K562 (cell line): ENCODE measurements at regions not wholly inside any gene's neighbourhood (a gene's known extent, or its start where the extent isn't known, plus 50 kb on each side); places are given as distances from the start of the nearest gene placed in this dataset.

Experiments
- ATF1 ChIP-seq, 2 experiments: fragments of 450-650 bp in 1 of 2; IDR thresholded peaks; 2 replicates each; pipeline ENCODE4 v1.6.1; 2016; ENCODE audit warnings: missing compliant biosample characterization in 1 of 2, missing genetic modification characterization in 1 of 2
- CHAMP1 ChIP-seq: fragments of 450-650 bp; IDR thresholded peaks from 2 replicates; pipeline ENCODE4 v1.6.1; 2016; ENCODE audit warnings: mild to moderate bottlenecking
- CHCHD3 ChIP-seq: fragments of 250-450 bp; sonication (Bioruptor Pico); IDR thresholded peaks from 2 replicates; pipeline ENCODE4 v2.1.2; 2022; ENCODE audit warnings: mild to moderate bottlenecking
- ETV5 ChIP-seq: sonication (generic); formaldehyde crosslinking; IDR thresholded peaks from 2 replicates; pipeline ENCODE4 v1.4.0; 2020; ENCODE audit warnings: low read depth, mild to moderate bottlenecking, missing genetic modification reagents
- NELFE ChIP-seq: IDR thresholded peaks from 2 replicates; pipeline ENCODE4 v1.6.1; 2011; ENCODE audit warnings: mild to moderate bottlenecking; ENCODE audit not compliant: insufficient read depth, insufficient read length
- PML ChIP-seq: IDR thresholded peaks from 2 replicates; pipeline ENCODE4 v1.6.1; 2012; ENCODE audit warnings: low read length, inconsistent platforms
- ZFP30 ChIP-seq: fragments of 250-450 bp; sonication (Bioruptor Pico); IDR thresholded peaks from 2 replicates; pipeline ENCODE4 v1.8.0; 2022; ENCODE audit warnings: moderate library complexity, mild to moderate bottlenecking, inconsistent platforms, borderline replicate concordance
- ZNF23 ChIP-seq: fragments of 250-450 bp; sonication (Bioruptor Pico); IDR thresholded peaks from 2 replicates; pipeline ENCODE4 v1.4.0; 2020; ENCODE audit warnings: mild to moderate bottlenecking
- ZNF589 ChIP-seq: fragments of 200-800 bp; sonication (Bioruptor generic); IDR thresholded peaks from 2 replicates; pipeline ENCODE4 v1.6.1; 2016; ENCODE audit warnings: low read depth, missing genetic modification characterization, missing compliant biosample characterization
- TF ChIP-seq, protein P1 (sequence below): fragments of 150-350 bp; IDR thresholded peaks from 2 replicates; pipeline ENCODE4 v1.6.1; 2014; ENCODE audit warnings: low read depth, mild to moderate bottlenecking, low read length, borderline replicate concordance

GRCh38 chr6:170134471-170135440, 156.1 kb downstream of the DLL1 start (continued):
- TF ChIP-seq ZNF23 (CRISPR knock-in tag) (no peak), CHCHD3 (CRISPR knock-in tag) (no peak), CHAMP1 (no peak), ATF1 (CRISPR knock-in tag; IDR thresholded peaks at IDR 0.05) (no peak), ATF1 (tag; IDR thresholded peaks at IDR 0.05) (no peak), ZFP30 (CRISPR knock-in tag) (no peak), ZNF589 (no peak), PML (no peak), ETV5 (CRISPR knock-in tag) (no peak), NELFE (no peak)
- TF ChIP-seq, protein P1, sequence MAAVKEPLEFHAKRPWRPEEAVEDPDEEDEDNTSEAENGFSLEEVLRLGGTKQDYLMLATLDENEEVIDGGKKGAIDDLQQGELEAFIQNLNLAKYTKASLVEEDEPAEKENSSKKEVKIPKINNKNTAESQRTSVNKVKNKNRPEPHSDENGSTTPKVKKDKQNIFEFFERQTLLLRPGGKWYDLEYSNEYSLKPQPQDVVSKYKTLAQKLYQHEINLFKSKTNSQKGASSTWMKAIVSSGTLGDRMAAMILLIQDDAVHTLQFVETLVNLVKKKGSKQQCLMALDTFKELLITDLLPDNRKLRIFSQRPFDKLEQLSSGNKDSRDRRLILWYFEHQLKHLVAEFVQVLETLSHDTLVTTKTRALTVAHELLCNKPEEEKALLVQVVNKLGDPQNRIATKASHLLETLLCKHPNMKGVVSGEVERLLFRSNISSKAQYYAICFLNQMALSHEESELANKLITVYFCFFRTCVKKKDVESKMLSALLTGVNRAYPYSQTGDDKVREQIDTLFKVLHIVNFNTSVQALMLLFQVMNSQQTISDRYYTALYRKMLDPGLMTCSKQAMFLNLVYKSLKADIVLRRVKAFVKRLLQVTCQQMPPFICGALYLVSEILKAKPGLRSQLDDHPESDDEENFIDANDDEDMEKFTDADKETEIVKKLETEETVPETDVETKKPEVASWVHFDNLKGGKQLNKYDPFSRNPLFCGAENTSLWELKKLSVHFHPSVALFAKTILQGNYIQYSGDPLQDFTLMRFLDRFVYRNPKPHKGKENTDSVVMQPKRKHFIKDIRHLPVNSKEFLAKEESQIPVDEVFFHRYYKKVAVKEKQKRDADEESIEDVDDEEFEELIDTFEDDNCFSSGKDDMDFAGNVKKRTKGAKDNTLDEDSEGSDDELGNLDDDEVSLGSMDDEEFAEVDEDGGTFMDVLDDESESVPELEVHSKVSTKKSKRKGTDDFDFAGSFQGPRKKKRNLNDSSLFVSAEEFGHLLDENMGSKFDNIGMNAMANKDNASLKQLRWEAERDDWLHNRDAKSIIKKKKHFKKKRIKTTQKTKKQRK, result no peak
